Right cardiac atrium (tissue), 5 donors: ENCODE measurements at regions not wholly inside any gene's neighbourhood (a gene's known extent, or its start where the extent isn't known, plus 50 kb on each side); places are given as distances from the start of the nearest gene placed in this dataset.

Experiments
- ATAC-seq, 2 donors: fragments of 200-7000 bp; cut with Tn5 transposase; one replicate each; pipeline versions ENCODE4 v1.8.0 to v1.9.1; 2020; ENCODE audit warnings: moderate library complexity in 2 of 2, mild to moderate bottlenecking in 1 of 2
- DNase-seq, 3 donors: peaks; one replicate each; pipeline ENCODE4 v3.0.0-alpha.2; 2020
- H3K27ac ChIP-seq: one replicate; pipeline ENCODE4 v1.5.1; 2013; ENCODE audit warnings: mild to moderate bottlenecking, low read length, control low read depth, moderate library complexity
- H3K27me3 ChIP-seq: one replicate; pipeline ENCODE4 v1.6.1; 2013; ENCODE audit not compliant: control insufficient read depth, insufficient read depth
- H3K4me1 ChIP-seq: one replicate; pipeline ENCODE4 v1.6.1; 2013; ENCODE audit warnings: low read length; ENCODE audit not compliant: control insufficient read depth, insufficient read depth
- H3K4me3 ChIP-seq: one replicate; pipeline ENCODE4 v1.5.1; 2013; ENCODE audit warnings: low read length, control low read depth
- H3K9me3 ChIP-seq: one replicate; pipeline ENCODE4 v1.6.1; 2013; ENCODE audit warnings: low read length; ENCODE audit not compliant: control insufficient read depth
- WGBS: extraction: QIAGEN DNeasy Blood & Tissue Kit; methylation state at CpG from one replicate; pipeline ENCODE4 v1.1.7; 2013; 5-methylcytosine and 5-hydroxymethylcytosine counted together
- intact Hi-C, 4 donors: fragments of 100-400 bp; cut with DNase I; formaldehyde crosslinking; loops; one replicate each; pipeline versions ENCODE4 v1.11.0 to v1.14.0; 2022 to 2023
- donor health status: healthy with polysubstance abuse.
- donor health status: DM: no; HTN: yes; CAD: no.
- donor health status: DM: no; HTN: no; CAD: no.
- donor health status: DM: no; HTN: yes; CAD: no; lungs with severe emphysema.
- donor health status: DM: yes; HTN: yes; CAD: no.

- no peaks in the 10 kb centered on the region for H3K4me1 ChIP-seq
- no peaks in the 10 kb centered on the region for H3K9me3 ChIP-seq
- intact Hi-C loops = no loop called here
- 81% methylated on average over 4 of the region's 4 CpGs for WGBS
- no peaks in the 10 kb centered on the region for H3K27me3 ChIP-seq
- no peak for ATAC-seq
- H3K27ac ChIP-seq = no peak overlapping the region
- DNase-seq = no peak
- H3K4me3 ChIP-seq = no peak overlapping the region
Measured at GRCh38 chr6:147716434-147716833, 207.9 kb downstream of the SAMD5 start.

DNA sequence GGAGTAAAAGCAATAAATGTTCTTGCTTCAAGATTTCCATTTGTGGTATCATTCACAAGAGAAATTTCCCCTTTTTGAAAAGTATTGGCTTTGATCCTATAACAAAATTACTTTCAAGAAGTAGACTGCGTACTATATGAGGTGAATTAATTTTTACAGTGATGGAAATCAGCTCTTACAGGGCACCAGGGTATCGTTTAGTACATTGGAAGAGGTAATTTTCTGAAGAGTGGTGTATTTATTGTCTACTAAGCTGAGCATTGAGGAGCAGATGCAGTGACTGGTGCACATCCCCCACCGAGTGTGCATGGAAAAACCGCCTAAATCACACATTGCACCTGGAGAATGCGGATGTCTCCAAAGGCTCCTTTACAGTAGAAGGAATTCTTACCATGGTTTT, 209.5 kb downstream of the SAMD5 start:
- intact Hi-C loops = no loop called here
- DNase-seq = no peak
- 72% methylated on average over 5 of the region's 5 CpGs for WGBS
- Histone ChIP-seq H3K4me3 (no peak overlapping the region), H3K9me3 (no peaks in the 10 kb centered on the region), H3K4me1 (no peaks in the 10 kb centered on the region), H3K27ac (no peak overlapping the region), H3K27me3 (no peaks in the 10 kb centered on the region)
- ATAC-seq = no peak

DNA sequence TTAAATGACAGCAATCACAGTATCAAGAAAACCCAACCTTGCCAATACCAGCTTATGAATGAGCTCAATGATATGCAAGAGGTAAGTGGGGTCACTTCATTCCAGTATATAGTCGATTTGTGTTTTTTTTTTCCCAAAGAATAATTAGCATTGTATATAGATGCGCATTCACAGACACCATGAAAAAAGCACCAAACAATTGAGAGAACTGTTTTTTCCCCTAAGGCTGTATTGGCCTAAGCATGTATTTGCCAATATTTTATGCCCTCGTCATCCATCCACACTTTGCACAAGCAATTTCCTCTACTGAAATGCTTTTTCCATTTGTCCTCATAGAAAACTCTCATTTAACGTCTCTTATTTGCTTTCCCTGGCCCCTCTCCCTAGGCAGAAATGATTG, 213.7 kb downstream of the SAMD5 start:
- 87% methylated on average over 4 of the region's 4 CpGs for WGBS
- intact Hi-C loops = no loop called here
- Histone ChIP-seq H3K27me3 (no peaks in the 10 kb centered on the region), H3K27ac (no peak overlapping the region), H3K4me1 (no peaks in the 10 kb centered on the region), H3K4me3 (no peak overlapping the region), H3K9me3 (no peaks in the 10 kb centered on the region)
- DNase-seq (no peak), ATAC-seq (no peak)

DNA sequence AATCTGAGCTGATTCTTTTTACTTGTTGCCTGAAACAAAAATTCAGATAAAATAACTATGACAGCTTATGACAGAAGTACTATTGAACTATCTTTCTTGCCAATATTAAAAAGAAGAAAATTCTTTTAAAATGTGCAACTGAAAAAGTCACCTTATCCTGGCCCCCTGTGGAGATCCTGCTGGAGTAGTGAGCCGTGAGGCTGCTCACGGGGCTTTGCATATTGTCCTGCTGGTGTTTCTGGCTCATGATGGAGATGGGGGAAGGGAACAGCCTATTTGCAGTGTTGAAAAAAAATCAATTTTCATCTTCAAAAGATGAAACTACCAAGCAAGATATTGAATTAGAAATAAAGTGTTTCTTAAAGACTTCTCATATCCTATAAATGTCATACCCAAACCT, 216.0 kb downstream of the SAMD5 start:
- Histone ChIP-seq H3K4me1 (no peaks in the 10 kb centered on the region), H3K9me3 (no peaks in the 10 kb centered on the region), H3K27me3 (no peaks in the 10 kb centered on the region), H3K27ac (no peak overlapping the region), H3K4me3 (no peak overlapping the region)
- intact Hi-C loops = no loop called here
- 90% methylated on average over 2 of the region's 2 CpGs for WGBS
- DNase-seq = no peak
- ATAC-seq = no peak

DNA sequence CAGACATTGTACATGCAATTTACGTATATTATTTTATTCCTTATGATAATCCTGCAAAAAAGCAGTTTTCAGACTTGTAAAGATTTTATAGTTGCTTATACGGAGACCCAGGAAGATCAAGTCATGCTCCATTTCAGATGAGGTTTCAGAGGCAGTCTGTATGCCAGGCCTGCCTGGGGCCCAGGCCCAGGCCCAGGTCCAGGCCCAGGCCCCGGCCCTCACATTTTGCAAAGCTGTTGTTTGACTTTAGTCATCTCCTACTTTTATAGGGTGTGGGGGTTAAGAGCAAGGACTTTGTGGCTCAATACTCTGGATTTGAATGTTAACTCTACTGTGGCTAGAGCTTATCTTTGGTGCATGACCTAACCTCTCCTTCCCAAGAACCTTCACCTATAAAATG, 217.9 kb downstream of the SAMD5 start:
- H3K4me3 ChIP-seq = no peak overlapping the region
- no peak overlapping the region for H3K27ac ChIP-seq
- H3K9me3 ChIP-seq = no peaks in the 10 kb centered on the region
- intact Hi-C loops = no loop called here
- no peaks in the 10 kb centered on the region for H3K27me3 ChIP-seq
- DNase-seq (no peak), ATAC-seq (no peak)
- 96% methylated on average over 3 of the region's 3 CpGs for WGBS
- no peaks in the 10 kb centered on the region for H3K4me1 ChIP-seq

DNA sequence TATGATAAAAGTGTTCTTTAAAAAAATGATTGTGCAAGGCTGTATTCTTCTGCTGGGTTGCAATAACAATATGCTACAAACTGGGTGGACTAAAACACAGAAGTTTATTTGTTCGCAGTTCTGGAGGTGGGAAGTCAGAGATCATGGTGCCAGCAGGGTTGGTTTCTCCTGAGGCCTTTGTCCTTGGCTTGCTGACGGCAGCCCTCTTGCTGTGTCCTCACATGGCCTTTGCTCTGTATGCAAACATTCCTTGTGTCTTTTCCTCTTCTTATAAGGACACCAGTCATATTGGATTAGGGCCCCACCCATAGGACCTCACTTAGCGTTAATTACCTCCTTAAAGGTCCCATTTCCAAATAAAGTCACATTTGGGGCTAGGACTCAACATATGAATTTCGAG, 220.4 kb downstream of the SAMD5 start:
- Histone ChIP-seq H3K9me3 (no peaks in the 10 kb centered on the region), H3K27me3 (no peaks in the 10 kb centered on the region), H3K4me3 (no peak overlapping the region), H3K27ac (no peak overlapping the region), H3K4me1 (no peaks in the 10 kb centered on the region)
- intact Hi-C loops = no loop called here
- DNase-seq (no peak), ATAC-seq (no peak)
- 70% methylated on average over 4 of the region's 4 CpGs for WGBS

DNA sequence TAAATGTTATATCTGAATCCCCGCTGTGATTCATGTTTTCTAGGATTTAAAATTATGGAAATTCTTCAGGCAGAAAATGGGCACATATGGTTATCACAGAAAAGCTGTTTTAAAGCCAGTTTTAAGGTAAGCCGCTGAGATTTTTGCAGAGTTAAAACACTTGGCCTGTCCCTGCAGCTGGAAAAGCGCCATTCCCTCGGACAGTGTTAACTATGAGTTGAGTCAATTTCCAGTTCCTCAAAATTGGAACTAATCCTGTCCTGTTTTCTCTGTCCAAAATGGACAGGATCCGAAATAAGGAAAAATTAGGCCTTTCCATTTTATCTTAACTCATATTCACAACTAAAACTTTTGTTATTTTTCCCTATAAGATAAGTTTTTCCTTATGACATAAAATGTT, 225.2 kb downstream of the SAMD5 start:
- Histone ChIP-seq H3K4me1 (no peaks in the 10 kb centered on the region), H3K9me3 (no peaks in the 10 kb centered on the region), H3K27me3 (no peaks in the 10 kb centered on the region), H3K27ac (no peak overlapping the region), H3K4me3 (no peak overlapping the region)
- DNase-seq = peak in 2 of 3 donors; percentile 14 to 53
- ATAC-seq = no peak
- intact Hi-C loops = no loop called here
- 63% methylated on average over 5 of the region's 5 CpGs for WGBS

- 92% methylated on average over 8 of the region's 8 CpGs for WGBS
- no peaks in the 10 kb centered on the region for H3K27me3 ChIP-seq
- no peaks in the 10 kb centered on the region for H3K4me1 ChIP-seq
- H3K9me3 ChIP-seq = no peaks in the 10 kb centered on the region
- DNase-seq = no peak
- intact Hi-C loops = no loop called here
- no peak for ATAC-seq
- H3K27ac ChIP-seq = no peak overlapping the region
- H3K4me3 ChIP-seq = no peak overlapping the region
Measured at GRCh38 chr6:147734151-147734550, 225.7 kb downstream of the SAMD5 start.

DNA sequence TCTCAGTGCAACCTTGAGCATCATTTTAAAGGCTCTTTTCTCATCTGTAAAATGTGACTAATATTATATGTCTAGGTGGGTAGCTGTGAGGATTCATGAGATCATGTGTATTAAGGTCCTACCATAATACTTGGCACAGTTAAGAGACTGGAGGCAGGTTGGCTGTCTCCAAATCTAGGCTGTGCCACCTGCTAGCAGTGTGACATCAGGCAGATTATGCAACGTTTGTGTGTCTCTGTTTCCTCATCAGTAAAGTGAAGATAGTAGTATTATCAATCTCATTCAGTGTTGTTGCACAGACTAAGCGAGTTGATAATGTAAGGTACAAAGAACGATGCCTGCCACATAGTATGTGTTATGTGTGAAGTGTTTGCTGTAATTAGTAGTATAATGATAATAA, 227.4 kb downstream of the SAMD5 start:
- no peak overlapping the region for H3K27ac ChIP-seq
- ATAC-seq (no peak), DNase-seq (no peak)
- no peaks in the 10 kb centered on the region for H3K9me3 ChIP-seq
- no peaks in the 10 kb centered on the region for H3K4me1 ChIP-seq
- H3K27me3 ChIP-seq = no peaks in the 10 kb centered on the region
- intact Hi-C loops = no loop called here
- 72% methylated on average over 3 of the region's 3 CpGs for WGBS
- no peak overlapping the region for H3K4me3 ChIP-seq

- DNase-seq (no peak), ATAC-seq (no peak)
- H3K4me3 ChIP-seq = no peak overlapping the region
- no peak overlapping the region for H3K27ac ChIP-seq
- 89% methylated on average over 5 of the region's 5 CpGs for WGBS
- H3K4me1 ChIP-seq = no peaks in the 10 kb centered on the region
- no peaks in the 10 kb centered on the region for H3K27me3 ChIP-seq
- no peaks in the 10 kb centered on the region for H3K9me3 ChIP-seq
- intact Hi-C loops = no loop called here
Measured at GRCh38 chr6:147737115-147737514, 228.6 kb downstream of the SAMD5 start.

DNA sequence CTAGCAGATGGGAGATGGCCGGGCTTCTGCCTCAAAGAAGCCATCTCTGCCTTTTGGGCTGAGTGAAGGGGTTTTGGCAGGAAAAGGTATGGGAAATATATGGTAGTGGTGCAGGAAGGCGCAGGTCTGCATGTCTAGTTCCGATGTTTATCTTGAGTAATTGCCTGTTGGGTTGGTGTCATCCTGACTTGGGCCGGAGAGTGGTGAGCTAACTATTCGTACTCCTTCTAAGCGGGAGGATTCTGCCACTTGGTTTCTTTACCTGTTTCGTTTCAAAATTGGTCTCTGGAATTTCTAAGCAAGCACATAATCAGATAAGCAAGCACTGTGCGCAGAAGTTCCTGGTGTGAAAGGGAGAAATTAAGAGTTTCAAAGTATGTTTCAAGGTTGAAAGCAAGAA, 229.6 kb downstream of the SAMD5 start:
- H3K4me3 ChIP-seq = no peak overlapping the region
- H3K27ac ChIP-seq = no peak overlapping the region
- H3K4me1 ChIP-seq = no peaks in the 10 kb centered on the region
- H3K9me3 ChIP-seq = no peaks in the 10 kb centered on the region
- DNase-seq (no peak), ATAC-seq (no peak)
- no peaks in the 10 kb centered on the region for H3K27me3 ChIP-seq
- intact Hi-C loops = no loop called here
- 88% methylated on average over 8 of the region's 8 CpGs for WGBS

DNA sequence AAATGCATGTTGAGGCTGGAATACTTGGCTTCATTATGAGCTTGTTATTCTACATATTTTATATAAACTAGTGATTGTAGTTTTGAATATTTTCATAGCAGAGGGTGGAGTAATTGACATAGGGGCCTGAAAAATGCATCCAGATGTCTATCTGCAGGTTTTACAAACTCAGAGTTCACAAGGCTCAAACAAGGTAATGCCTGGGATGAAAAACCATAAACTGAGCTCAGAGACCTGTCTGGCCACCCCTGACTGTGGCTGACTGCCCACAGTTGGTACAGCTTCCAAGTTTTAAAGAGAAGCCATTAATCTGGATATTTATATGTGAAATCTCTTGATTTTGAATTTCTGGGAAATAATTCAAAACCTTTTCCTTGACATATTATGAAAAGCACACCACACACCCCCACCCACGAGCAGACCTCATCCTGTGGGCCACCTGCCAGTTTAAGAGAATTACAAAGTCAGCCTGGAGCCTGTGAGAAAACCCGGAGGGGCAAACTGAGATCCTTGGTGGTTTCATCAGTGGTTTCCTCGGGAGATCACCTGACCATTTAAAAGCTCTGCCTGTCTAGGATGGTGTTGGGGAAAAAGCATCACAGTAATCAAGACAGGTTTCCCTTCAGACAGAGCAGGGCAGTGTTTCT, 230.1 kb downstream of the SAMD5 start:
- ATAC-seq (no peak), DNase-seq (no peak)
- WGBS = 20% methylated on average over 3 of the region's 3 CpGs
- Histone ChIP-seq H3K4me1 (no peaks in the 10 kb centered on the region), H3K9me3 (no peaks in the 10 kb centered on the region), H3K27me3 (no peaks in the 10 kb centered on the region), H3K4me3 (no peak overlapping the region), H3K27ac (no peak overlapping the region)
- intact Hi-C loops = no loop called here
